Kidney epithelial cell (primary cell): ENCODE measurements at regions not wholly inside any gene's neighbourhood (a gene's known extent, or its start where the extent isn't known, plus 50 kb on each side); places are given as distances from the start of the nearest gene placed in this dataset.

Experiments
- DNase-seq: peaks from one replicate; pipeline ENCODE4 v3.0.0-alpha.2; 2010; ENCODE audit warnings: low read depth
- H3K27me3 ChIP-seq: 2 replicates; pipeline ENCODE4 v1.6.0; 2011; ENCODE audit warnings: low read length; ENCODE audit not compliant: control insufficient read depth, insufficient read depth
- H3K36me3 ChIP-seq: 2 replicates; pipeline ENCODE4 v1.5.1; 2011; ENCODE audit warnings: low read length; ENCODE audit not compliant: control insufficient read depth, insufficient read depth
- H3K4me3 ChIP-seq: 2 replicates; pipeline ENCODE4 v1.5.1; 2011; ENCODE audit warnings: low read depth, mild to moderate bottlenecking, control low read depth, low read length
- TF ChIP-seq, protein P1 (sequence below): IDR thresholded peaks from 2 replicates; pipeline ENCODE4 v1.5.1; 2011; ENCODE audit warnings: mild to moderate bottlenecking, moderate library complexity, low read length, control low read depth, inconsistent platforms; ENCODE audit not compliant: insufficient read depth, poor library complexity, severe bottlenecking

GRCh38 chr9:20291201-20291600 is 331.1 kb downstream of the MLLT3 start:
- TF ChIP-seq, protein P1, sequence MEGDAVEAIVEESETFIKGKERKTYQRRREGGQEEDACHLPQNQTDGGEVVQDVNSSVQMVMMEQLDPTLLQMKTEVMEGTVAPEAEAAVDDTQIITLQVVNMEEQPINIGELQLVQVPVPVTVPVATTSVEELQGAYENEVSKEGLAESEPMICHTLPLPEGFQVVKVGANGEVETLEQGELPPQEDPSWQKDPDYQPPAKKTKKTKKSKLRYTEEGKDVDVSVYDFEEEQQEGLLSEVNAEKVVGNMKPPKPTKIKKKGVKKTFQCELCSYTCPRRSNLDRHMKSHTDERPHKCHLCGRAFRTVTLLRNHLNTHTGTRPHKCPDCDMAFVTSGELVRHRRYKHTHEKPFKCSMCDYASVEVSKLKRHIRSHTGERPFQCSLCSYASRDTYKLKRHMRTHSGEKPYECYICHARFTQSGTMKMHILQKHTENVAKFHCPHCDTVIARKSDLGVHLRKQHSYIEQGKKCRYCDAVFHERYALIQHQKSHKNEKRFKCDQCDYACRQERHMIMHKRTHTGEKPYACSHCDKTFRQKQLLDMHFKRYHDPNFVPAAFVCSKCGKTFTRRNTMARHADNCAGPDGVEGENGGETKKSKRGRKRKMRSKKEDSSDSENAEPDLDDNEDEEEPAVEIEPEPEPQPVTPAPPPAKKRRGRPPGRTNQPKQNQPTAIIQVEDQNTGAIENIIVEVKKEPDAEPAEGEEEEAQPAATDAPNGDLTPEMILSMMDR: no peak
- DNase-seq: no peak
- Histone ChIP-seq H3K4me3 (no peak overlapping the region), H3K36me3 (no peaks in the 10 kb centered on the region), H3K27me3 (no peaks in the 10 kb centered on the region)

- DNase-seq: no peak
- TF ChIP-seq, protein P1: no peak
- H3K4me3 ChIP-seq: no peak overlapping the region
- no peaks in the 10 kb centered on the region for H3K27me3 ChIP-seq
- H3K36me3 ChIP-seq: no peaks in the 10 kb centered on the region
These were observed 332.0 kb downstream of the MLLT3 start for GRCh38 chr9:20290257-20290656.

GRCh38 chr9:20289423-20290010 is 332.8 kb downstream of the MLLT3 start:
- DNase-seq: no peak
- Histone ChIP-seq H3K4me3 (no peak overlapping the region), H3K27me3 (no peaks in the 10 kb centered on the region), H3K36me3 (no peaks in the 10 kb centered on the region)
- TF ChIP-seq, protein P1: no peak

DNA sequence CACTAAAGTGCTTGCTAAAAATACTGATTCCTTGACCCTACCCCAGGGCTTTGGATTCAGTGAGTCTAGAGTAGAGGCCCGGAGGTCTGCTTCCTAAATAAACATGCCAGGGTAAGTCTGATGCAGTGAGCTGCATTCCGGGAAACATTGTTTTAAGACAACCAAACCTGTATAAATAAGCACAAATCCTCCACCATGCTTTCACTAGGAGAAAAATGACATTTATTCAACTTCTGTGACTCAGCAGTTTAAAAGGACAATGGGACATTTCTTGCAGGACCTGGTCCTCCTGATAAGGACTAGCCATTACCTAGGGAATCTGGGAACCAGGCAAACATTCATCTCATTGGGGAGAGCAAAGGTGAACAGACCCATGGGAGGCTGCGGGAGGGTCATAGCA is 335.3 kb downstream of the MLLT3 start:
- Histone ChIP-seq H3K4me3 (no peak overlapping the region), H3K36me3 (no peaks in the 10 kb centered on the region), H3K27me3 (no peaks in the 10 kb centered on the region)
- no peak for DNase-seq
- TF ChIP-seq, protein P1: no peak

DNA sequence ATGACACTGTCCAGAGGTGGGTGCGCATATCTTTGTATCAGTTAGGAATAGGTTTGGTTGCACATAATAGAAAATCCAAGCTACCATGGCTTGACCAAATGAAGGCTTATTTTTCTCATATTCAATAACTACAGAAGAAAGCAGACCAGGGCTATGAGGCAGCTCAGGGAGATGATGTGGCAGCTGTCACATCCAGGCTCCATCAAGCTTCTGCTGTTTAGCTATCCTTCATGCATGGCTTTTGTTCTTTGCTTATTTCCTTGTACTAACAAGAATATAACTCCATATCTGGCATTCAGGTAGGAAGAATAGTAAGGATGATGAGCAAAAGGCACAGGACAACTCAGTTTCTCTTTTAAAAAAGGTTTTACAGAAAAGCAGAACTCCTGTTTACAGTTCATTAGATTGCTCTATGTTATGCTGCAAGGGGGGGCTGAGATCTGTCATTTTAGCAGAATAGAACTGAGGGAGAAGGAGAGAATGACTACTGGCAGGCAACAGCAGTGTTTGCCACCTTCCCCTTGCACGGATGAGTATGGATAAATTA is 336.1 kb downstream of the MLLT3 start:
- no peak for DNase-seq

More for the DNA sequence above, 336.1 kb downstream of the MLLT3 start:
- no peaks in the 10 kb centered on the region for H3K27me3 ChIP-seq
- no peaks in the 10 kb centered on the region for H3K36me3 ChIP-seq
- TF ChIP-seq, protein P1: no peak
- H3K4me3 ChIP-seq: no peak overlapping the region
